ENCODE measurements at regions not wholly inside any gene's neighbourhood (a gene's known extent, or its start where the extent isn't known, plus 50 kb on each side); places are given as distances from the start of the nearest gene placed in this dataset.

DNA sequence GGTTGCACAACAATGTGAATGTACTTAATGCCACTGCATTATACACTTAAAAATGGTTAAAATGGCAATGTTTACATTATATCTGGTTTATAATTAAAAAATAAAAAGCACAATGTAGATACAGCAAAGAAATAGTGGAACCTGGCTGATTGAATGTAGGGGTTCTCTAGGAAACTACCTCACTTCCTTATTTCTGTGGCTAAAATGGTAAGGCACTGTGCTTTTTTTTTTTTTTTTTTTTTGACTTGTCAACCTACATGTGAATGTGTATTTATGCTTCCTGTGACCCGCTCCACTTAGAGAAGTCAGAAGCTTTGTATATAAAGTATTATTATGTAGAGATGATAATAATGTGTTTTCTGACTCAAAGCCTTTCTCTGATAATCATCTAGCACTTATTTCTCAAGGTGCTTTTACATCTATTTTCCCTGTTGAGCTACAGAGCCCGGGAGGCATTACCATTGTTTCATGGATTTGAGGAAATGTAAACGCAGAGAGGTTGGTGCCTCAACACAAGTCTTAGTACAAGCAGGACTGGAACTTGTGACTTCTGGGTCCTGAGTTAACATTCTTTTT, 55.0 kb downstream of the SOX4 start:
- Histone ChIP-seq H3K27ac (ENCODE audit: low read length) (no peak overlapping the region), H3K4me3 (ENCODE audit: low read length) (no peak overlapping the region), H3K4me1 (ENCODE audit: control insufficient read depth, insufficient read depth, low read length) (no peaks in the 10 kb centered on the region), H3K27me3 (ENCODE audit: control insufficient read depth, insufficient read depth, low read length) (no peaks in the 10 kb centered on the region), H3K9me3 (ENCODE audit: control insufficient read depth, insufficient read depth, low read length) (no peaks in the 10 kb centered on the region), H3K36me3 (ENCODE audit: control insufficient read depth, insufficient read depth, low read length) (no peaks in the 10 kb centered on the region)
- Mint-ChIP-seq H3K4me3 (no peak overlapping the region), H3K27ac (no peak overlapping the region), H3K9me3 (peaks cover 3 to 4% of the 10 kb centered on the region in 2 donors), H3K4me1 (no peaks in the 10 kb centered on the region), H3K27me3 (ENCODE audit: low read depth in 2 of 2) (peaks cover 0 to 3% of the 10 kb centered on the region in 2 donors), H3K36me3 (no peaks in the 10 kb centered on the region)
- intact Hi-C loops (cut with micrococcal nuclease): no loop called here
- TF ChIP-seq, protein P1, sequence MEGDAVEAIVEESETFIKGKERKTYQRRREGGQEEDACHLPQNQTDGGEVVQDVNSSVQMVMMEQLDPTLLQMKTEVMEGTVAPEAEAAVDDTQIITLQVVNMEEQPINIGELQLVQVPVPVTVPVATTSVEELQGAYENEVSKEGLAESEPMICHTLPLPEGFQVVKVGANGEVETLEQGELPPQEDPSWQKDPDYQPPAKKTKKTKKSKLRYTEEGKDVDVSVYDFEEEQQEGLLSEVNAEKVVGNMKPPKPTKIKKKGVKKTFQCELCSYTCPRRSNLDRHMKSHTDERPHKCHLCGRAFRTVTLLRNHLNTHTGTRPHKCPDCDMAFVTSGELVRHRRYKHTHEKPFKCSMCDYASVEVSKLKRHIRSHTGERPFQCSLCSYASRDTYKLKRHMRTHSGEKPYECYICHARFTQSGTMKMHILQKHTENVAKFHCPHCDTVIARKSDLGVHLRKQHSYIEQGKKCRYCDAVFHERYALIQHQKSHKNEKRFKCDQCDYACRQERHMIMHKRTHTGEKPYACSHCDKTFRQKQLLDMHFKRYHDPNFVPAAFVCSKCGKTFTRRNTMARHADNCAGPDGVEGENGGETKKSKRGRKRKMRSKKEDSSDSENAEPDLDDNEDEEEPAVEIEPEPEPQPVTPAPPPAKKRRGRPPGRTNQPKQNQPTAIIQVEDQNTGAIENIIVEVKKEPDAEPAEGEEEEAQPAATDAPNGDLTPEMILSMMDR (IDR thresholded peaks at IDR 0.05): no peak
- DNase-seq (no peak), ATAC-seq (no peak)
- 33% methylated on average over 3 of the region's 3 CpGs for WGBS (ENCODE audit: insufficient coverage)

DNA sequence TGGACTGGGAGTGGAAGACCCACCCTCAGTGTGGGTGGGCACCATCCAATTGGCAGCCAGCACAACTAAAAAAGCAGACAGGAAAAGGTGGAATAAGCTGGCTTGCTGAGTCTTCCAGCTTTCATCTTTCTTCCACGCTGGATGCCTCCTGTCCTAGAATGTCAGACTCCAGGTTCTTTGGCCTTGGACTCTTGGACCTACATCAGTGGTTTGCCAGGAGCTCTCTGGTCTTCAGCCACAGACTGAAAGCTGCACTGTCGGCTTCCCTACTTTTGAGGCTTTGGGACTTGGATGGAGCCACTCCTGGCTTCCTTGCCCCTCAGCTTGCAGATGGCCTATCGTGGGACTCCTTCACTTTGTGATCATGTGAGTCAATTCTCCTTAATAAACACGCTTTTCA, 59.8 kb downstream of the SOX4 start:
- no peak for DNase-seq
- no peak overlapping the region for H3K4me3 ChIP-seq (ENCODE audit: low read length)
- no peaks in the 10 kb centered on the region for H3K27me3 ChIP-seq (ENCODE audit: control insufficient read depth, insufficient read depth, low read length)
- intact Hi-C loops (cut with micrococcal nuclease): no loop called here
- ATAC-seq: no peak
- H3K9me3 ChIP-seq (ENCODE audit: control insufficient read depth, insufficient read depth, low read length): no peaks in the 10 kb centered on the region
- H3K9me3 Mint-ChIP-seq: peaks cover 3 to 4% of the 10 kb centered on the region in 2 donors
- H3K4me1 Mint-ChIP-seq: no peaks in the 10 kb centered on the region
- peaks cover 0 to 4% of the 10 kb centered on the region in 2 donors for H3K27me3 Mint-ChIP-seq (ENCODE audit: low read depth in 2 of 2)
- TF ChIP-seq, protein P1 (IDR thresholded peaks at IDR 0.05): no peak
- WGBS (ENCODE audit: insufficient coverage): 76% methylated on average over 4 of the region's 4 CpGs
- no peak overlapping the region for H3K27ac ChIP-seq (ENCODE audit: low read length)
- H3K36me3 Mint-ChIP-seq: no peaks in the 10 kb centered on the region
- H3K27ac Mint-ChIP-seq: no peak overlapping the region
- H3K4me3 Mint-ChIP-seq: no peak overlapping the region
- H3K36me3 ChIP-seq (ENCODE audit: control insufficient read depth, insufficient read depth, low read length): no peaks in the 10 kb centered on the region
- H3K4me1 ChIP-seq (ENCODE audit: control insufficient read depth, insufficient read depth, low read length): no peaks in the 10 kb centered on the region

DNA sequence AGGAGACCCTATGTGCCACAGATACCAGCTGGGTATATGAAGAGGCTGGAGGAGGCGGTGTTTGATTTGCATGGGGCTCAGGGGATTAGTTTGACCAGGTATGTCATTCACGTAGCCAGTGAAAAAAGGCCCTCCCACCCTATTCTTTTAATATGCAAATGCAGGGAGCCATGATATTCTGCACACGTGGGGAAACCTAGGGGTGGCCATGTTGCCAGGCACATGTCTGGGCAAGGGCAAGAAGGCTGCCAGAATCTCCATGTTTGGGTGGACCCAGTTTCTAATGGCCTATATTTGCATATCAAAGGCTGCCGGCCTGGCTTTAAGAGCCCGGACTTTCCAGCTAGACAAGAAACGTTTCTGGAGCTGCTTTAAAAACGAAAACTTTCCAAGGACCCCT, 60.4 kb downstream of the SOX4 start:
- Histone ChIP-seq H3K4me3 (ENCODE audit: low read length) (no peak overlapping the region), H3K36me3 (ENCODE audit: control insufficient read depth, insufficient read depth, low read length) (no peaks in the 10 kb centered on the region), H3K4me1 (ENCODE audit: control insufficient read depth, insufficient read depth, low read length) (no peaks in the 10 kb centered on the region), H3K9me3 (ENCODE audit: control insufficient read depth, insufficient read depth, low read length) (no peaks in the 10 kb centered on the region), H3K27me3 (ENCODE audit: control insufficient read depth, insufficient read depth, low read length) (no peaks in the 10 kb centered on the region), H3K27ac (ENCODE audit: low read length) (no peak overlapping the region)
- peaks cover 0 to 4% of the 10 kb centered on the region in 2 donors for H3K27me3 Mint-ChIP-seq (ENCODE audit: low read depth in 2 of 2)
- H3K27ac Mint-ChIP-seq: no peak overlapping the region
- no peaks in the 10 kb centered on the region for H3K4me1 Mint-ChIP-seq
- H3K36me3 Mint-ChIP-seq: no peaks in the 10 kb centered on the region
- TF ChIP-seq, protein P1 (IDR thresholded peaks at IDR 0.05): no peak
- WGBS (ENCODE audit: insufficient coverage): 79% methylated on average over 7 of the region's 7 CpGs
- DNase-seq (no peak), ATAC-seq (no peak)
- H3K4me3 Mint-ChIP-seq: no peak overlapping the region
- peaks cover 3 to 4% of the 10 kb centered on the region in 2 donors for H3K9me3 Mint-ChIP-seq
- intact Hi-C loops (cut with micrococcal nuclease): no loop called here

DNA sequence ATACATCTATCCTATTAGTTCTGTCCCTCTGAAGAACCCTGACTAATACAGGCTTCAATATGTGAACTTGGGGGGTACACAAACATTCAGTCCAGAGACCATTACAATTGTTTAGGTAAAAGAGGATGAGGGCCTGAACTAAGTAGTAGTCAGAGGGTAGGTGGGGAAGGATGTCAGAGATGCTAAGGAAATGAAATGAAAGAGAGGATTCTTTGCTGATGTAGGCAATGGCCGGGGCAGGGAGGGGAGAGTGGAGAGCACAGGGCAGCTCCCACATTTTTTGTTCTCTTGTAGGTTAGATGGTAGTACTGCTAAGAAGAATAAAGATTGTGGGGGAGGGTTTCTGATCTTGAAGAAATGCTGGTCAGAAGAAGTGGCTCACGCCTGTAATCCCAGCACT, 60.8 kb downstream of the SOX4 start:
- no peaks in the 10 kb centered on the region for H3K9me3 ChIP-seq (ENCODE audit: control insufficient read depth, insufficient read depth, low read length)
- WGBS (ENCODE audit: insufficient coverage): 97% methylated on average over 2 of the region's 2 CpGs
- H3K27ac ChIP-seq (ENCODE audit: low read length): no peak overlapping the region
- Mint-ChIP-seq H3K27ac (no peak overlapping the region), H3K27me3 (ENCODE audit: low read depth in 2 of 2) (peaks cover 0 to 4% of the 10 kb centered on the region in 2 donors), H3K4me1 (no peaks in the 10 kb centered on the region), H3K36me3 (no peaks in the 10 kb centered on the region), H3K9me3 (peaks cover 3 to 4% of the 10 kb centered on the region in 2 donors), H3K4me3 (no peak overlapping the region)
- H3K27me3 ChIP-seq (ENCODE audit: control insufficient read depth, insufficient read depth, low read length): no peaks in the 10 kb centered on the region
- H3K36me3 ChIP-seq (ENCODE audit: control insufficient read depth, insufficient read depth, low read length): no peaks in the 10 kb centered on the region
- TF ChIP-seq, protein P1 (IDR thresholded peaks at IDR 0.05): no peak
- H3K4me1 ChIP-seq (ENCODE audit: control insufficient read depth, insufficient read depth, low read length): no peaks in the 10 kb centered on the region
- DNase-seq (no peak), ATAC-seq (no peak)
- H3K4me3 ChIP-seq (ENCODE audit: low read length): no peak overlapping the region
- intact Hi-C loops (cut with micrococcal nuclease): no loop called here
